ENCODE measurements at regions not wholly inside any gene's neighbourhood (a gene's known extent, or its start where the extent isn't known, plus 50 kb on each side); places are given as distances from the start of the nearest gene placed in this dataset.

DNA sequence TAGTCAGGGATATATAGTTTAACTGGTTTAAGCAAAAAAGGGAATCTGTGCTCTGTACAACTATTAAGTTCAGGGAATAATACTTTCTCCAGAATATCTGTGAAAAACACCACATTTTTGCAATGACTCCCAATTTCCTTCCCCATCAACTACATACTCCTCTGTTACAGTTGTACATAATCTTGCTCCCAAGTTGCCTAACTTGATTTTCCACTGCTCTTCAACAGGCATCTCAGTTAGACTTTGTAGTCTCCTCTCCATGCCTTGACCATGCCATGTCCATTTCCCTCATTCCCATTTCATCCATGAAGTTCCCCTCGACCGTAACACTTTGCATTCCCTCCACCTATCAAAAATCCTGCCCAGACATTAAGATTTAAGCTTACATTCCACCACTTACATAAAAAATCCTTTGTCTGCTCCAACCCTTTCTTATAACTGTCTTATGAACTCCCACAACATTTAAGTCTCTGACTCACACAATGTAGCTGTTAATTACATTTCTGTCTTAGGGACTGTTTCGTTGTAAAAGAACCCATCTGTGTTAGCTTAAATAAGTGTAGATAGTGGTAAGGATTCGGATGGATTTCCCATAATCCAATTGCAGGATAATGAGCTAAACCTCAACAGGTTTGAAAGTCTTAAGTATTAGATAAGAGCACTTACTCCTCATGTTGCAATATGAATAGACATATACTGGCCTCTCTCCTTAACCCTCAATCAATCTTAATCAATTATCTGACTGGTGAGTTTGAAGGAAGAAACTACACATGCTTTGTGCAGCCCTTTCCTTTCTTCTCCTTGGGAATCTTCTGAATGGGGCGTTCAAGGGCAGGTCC lies 156.5 kb downstream of the PAWR start:
- DNase-seq (ENCODE audit: low read depth): no peak
- no peak overlapping the region for H3K4me3 ChIP-seq (ENCODE audit: low read depth, low read length)
- TF ChIP-seq, protein P1, sequence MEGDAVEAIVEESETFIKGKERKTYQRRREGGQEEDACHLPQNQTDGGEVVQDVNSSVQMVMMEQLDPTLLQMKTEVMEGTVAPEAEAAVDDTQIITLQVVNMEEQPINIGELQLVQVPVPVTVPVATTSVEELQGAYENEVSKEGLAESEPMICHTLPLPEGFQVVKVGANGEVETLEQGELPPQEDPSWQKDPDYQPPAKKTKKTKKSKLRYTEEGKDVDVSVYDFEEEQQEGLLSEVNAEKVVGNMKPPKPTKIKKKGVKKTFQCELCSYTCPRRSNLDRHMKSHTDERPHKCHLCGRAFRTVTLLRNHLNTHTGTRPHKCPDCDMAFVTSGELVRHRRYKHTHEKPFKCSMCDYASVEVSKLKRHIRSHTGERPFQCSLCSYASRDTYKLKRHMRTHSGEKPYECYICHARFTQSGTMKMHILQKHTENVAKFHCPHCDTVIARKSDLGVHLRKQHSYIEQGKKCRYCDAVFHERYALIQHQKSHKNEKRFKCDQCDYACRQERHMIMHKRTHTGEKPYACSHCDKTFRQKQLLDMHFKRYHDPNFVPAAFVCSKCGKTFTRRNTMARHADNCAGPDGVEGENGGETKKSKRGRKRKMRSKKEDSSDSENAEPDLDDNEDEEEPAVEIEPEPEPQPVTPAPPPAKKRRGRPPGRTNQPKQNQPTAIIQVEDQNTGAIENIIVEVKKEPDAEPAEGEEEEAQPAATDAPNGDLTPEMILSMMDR (IDR thresholded peaks at IDR 0.05; ENCODE audit: control insufficient read depth, extremely low read depth, insufficient read depth): no peak

DNA sequence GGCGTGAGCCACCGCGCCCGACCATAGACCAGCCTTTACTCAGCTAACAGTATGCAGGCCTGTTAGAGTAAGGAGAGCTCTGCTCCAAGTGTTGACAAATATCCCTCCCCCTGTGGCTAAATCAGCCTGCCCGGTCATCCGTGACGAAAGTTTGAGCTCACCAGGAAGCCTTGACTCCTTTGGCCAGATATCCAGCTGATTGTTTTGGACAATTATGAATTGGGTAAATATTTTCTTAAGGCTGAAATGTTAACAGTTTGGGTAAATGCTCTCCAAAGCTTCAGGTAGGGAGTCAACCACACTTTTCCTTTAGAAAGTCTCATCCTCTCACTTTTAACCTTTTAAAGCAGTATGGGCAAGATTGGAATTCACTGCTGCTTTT lies 157.9 kb downstream of the PAWR start:
- H3K4me3 ChIP-seq (ENCODE audit: low read depth, low read length): no peak overlapping the region
- DNase-seq (ENCODE audit: low read depth): peak; percentile 84
- TF ChIP-seq, protein P1 (IDR thresholded peaks at IDR 0.05; ENCODE audit: control insufficient read depth, extremely low read depth, insufficient read depth): no peak

DNA sequence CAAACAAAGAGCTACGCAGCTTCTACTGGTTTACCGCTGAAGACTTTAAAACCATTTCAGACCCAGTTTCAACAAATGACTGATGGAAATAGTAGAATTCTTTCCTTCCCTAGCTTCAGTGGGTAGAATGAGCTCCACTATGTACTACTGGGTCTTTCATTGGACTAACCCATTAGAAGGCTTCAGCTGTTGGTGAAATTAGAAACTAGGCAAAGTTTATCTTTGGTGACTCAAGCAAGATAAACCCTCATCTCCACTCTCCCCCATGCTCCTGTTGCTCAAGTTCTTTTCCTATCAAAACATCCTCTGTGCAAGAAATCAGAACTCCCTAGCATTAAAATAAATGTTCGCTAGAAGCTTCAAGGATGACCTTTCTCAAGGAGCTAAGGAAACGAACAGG lies 159.2 kb downstream of the PAWR start:
- TF ChIP-seq, protein P1 (IDR thresholded peaks at IDR 0.05; ENCODE audit: control insufficient read depth, extremely low read depth, insufficient read depth): no peak
- H3K4me3 ChIP-seq (ENCODE audit: low read depth, low read length): no peak overlapping the region
- DNase-seq (ENCODE audit: low read depth): no peak

DNA sequence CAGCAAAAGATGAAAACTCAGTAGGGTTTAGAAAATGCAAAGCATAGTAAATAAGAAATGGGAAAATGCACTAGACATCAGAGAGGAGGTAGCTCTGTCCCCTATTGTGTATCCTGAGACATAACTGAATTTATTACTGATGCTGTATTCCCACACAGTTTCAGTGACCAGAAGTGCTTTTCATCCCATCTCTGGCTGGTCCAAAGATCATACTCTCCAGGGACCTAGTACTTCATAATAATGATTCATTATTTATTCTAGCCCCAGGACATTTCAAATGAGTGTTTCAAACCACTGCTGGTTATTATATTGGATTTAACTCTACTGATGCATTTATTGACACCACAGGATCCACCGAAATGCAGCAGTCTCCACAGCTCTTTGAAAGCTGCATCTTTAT lies 163.3 kb downstream of the PAWR start:
- no peak overlapping the region for H3K4me3 ChIP-seq (ENCODE audit: low read depth, low read length)
- DNase-seq (ENCODE audit: low read depth): no peak
- TF ChIP-seq, protein P1 (IDR thresholded peaks at IDR 0.05; ENCODE audit: control insufficient read depth, extremely low read depth, insufficient read depth): no peak

DNA sequence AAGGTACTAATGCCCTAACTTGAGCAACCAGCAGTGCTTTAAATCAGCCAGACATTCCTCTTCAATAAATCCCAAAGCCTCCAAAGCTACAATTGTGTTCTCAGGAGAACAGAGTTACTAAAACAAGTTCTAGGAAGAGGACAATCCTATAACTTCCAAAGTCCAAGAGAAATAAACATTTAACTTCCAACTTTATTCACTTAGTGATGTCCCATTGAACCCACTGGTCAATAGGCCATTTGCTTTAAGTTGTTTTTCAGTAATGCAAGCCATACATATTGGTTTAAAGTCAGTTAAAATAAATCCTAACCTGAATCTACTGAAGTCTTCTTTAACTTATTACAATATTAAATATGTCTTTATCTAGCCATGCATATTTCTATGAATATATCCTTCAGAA lies 165.4 kb downstream of the PAWR start:
- H3K4me3 ChIP-seq (ENCODE audit: low read depth, low read length): no peak overlapping the region
- DNase-seq (ENCODE audit: low read depth): no peak
- TF ChIP-seq, protein P1 (IDR thresholded peaks at IDR 0.05; ENCODE audit: control insufficient read depth, extremely low read depth, insufficient read depth): no peak

DNA sequence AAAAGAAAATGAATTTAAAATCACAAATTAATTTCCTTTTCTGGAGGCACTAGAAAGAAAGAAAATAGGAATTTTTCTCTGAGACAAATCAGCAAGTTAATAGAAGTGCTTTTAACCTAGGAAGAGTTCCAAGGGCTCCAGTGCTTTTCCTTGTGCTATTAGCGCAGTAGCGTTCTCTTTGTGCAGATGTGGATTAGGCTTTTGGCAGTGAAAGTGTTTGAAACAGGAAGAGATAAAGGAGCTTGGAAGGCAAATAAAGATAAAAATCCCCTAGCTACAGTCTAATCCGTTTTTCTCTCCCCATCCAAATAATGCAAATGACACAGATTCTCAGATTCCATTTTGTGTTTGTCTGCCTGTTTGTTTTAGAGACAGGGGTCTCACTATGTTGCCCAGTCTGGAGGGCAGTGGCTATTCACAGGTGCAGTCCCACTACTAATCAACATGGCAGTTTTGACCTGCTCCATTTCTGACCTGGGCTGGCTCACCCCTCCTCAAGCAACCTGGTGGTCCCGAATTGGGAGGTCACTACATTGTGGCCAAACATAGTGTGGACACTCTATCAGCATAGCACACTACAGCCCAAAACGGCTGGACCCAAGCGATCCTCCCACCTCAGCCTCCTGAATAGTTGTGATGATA lies 166.1 kb downstream of the PAWR start:
- H3K4me3 ChIP-seq (ENCODE audit: low read depth, low read length): no peak overlapping the region
- DNase-seq (ENCODE audit: low read depth): no peak
- TF ChIP-seq, protein P1 (IDR thresholded peaks at IDR 0.05; ENCODE audit: control insufficient read depth, extremely low read depth, insufficient read depth): no peak
